ENCODE measurements at regions not wholly inside any gene's neighbourhood (a gene's known extent, or its start where the extent isn't known, plus 50 kb on each side); places are given as distances from the start of the nearest gene placed in this dataset.

GRCh38 chr2:128996078-128996477, 677.4 kb upstream of the HS6ST1 start:
- H3K9ac ChIP-seq (ENCODE audit: low read depth in 1 of 2, low read length in 2 of 2), result no peak overlapping the region

DNA sequence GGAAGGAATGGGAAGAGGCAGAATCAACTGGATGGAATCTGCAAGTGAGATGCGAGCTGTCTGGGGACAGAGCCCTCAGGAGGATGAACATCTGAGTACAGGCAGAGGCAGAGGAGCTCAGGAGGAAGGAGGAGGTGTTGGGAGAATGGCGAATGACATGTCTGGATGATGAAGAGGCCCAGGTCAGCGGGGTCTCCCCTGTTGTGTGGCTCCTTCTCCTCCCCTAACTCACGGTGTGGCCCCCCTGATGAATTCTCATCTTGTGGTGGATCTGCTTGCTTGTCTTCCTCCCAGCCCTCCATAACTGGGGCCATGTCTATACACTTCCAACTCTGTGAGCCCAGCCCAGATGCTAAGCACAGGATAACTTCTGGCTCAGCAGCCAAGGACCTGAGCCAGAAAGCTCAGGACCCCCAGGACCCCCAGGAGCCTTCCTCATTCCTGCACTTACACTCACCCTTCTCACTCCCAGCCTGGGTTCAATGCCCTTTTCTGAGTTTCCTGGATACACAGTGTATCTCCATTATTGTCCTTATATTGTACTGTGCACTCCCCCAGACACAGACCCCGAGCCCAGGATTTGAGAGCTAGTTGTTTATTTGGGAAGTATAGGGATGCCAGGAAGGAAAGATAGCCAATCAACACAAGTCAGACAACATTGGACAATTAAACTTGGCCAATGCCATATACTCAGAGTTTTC, 678.6 kb upstream of the HS6ST1 start:
- WGBS, result 79% methylated on average over 5 of the region's 5 CpGs
- H3K9ac ChIP-seq (ENCODE audit: low read depth in 1 of 2, low read length in 2 of 2), result no peak overlapping the region
- no peaks in the 10 kb centered on the region for H3K4me1 ChIP-seq (ENCODE audit: control insufficient read depth in 4 of 4, insufficient read depth in 4 of 4, low read length in 3 of 4)
- no peak overlapping the region for H3K27ac ChIP-seq (ENCODE audit: low read depth in 1 of 2, low read length in 2 of 2)
- no peaks in the 10 kb centered on the region for H3K27me3 ChIP-seq (ENCODE audit: control insufficient read depth in 4 of 4, insufficient read depth in 4 of 4, low read length in 3 of 4)
- no peak for DNase-seq (ENCODE audit: low spot score)
- H3K9me3 ChIP-seq (ENCODE audit: control insufficient read depth in 4 of 4, low read length in 3 of 4), result no peaks in the 10 kb centered on the region
- no peaks in the 10 kb centered on the region for H3K36me3 ChIP-seq (ENCODE audit: control insufficient read depth in 4 of 4, insufficient read depth in 3 of 4, low read depth in 1 of 4, low read length in 3 of 4)
- TF ChIP-seq NR2F2 (IDR thresholded peaks at IDR 0.05), result no peak
- TF ChIP-seq EGR1 (IDR thresholded peaks at IDR 0.05; ENCODE audit: low read depth in 2 of 2), result no peak
- TF ChIP-seq GABPA (IDR thresholded peaks at IDR 0.05 in 1 of 2, conservative IDR thresholded peaks at IDR 0.05 in 1 of 2), result no peak
- H3K4me3 ChIP-seq (ENCODE audit: low read depth in 1 of 3, low read length in 3 of 3), result no peak overlapping the region

More at GRCh38 chr2:128996078-128996477, 677.4 kb upstream of the HS6ST1 start:
- Histone ChIP-seq H3K27me3 (ENCODE audit: control insufficient read depth in 4 of 4, insufficient read depth in 4 of 4, low read length in 3 of 4) (no peaks in the 10 kb centered on the region), H3K4me3 (ENCODE audit: low read depth in 1 of 3, low read length in 3 of 3) (no peak overlapping the region), H3K4me1 (ENCODE audit: control insufficient read depth in 4 of 4, insufficient read depth in 4 of 4, low read length in 3 of 4) (no peaks in the 10 kb centered on the region), H3K9me3 (ENCODE audit: control insufficient read depth in 4 of 4, low read length in 3 of 4) (peaks cover 0 to 2% (median 0%) of the 10 kb centered on the region in 4 donors), H3K36me3 (ENCODE audit: control insufficient read depth in 4 of 4, insufficient read depth in 3 of 4, low read depth in 1 of 4, low read length in 3 of 4) (no peaks in the 10 kb centered on the region), H3K27ac (ENCODE audit: low read depth in 1 of 2, low read length in 2 of 2) (no peak overlapping the region)
- 67% methylated on average over 4 of the region's 4 CpGs for WGBS
- TF ChIP-seq SP1 (IDR thresholded peaks at IDR 0.05), result no peak
- no peak for TF ChIP-seq RAD21 (IDR thresholded peaks at IDR 0.05)
- no peak for TF ChIP-seq JUND (IDR thresholded peaks at IDR 0.05)
- no peak for TF ChIP-seq FOXA1 (IDR thresholded peaks at IDR 0.05)
- no peak for TF ChIP-seq RXRA (IDR thresholded peaks at IDR 0.05)
- TF ChIP-seq HNF4G (IDR thresholded peaks at IDR 0.05), result no peak
- no peak for TF ChIP-seq HNF4A (conservative IDR thresholded peaks at IDR 0.05)
- TF ChIP-seq TAF1 (conservative IDR thresholded peaks at IDR 0.05), result no peak
- no peak for TF ChIP-seq MAX (IDR thresholded peaks at IDR 0.05)
- no peak for TF ChIP-seq REST (IDR thresholded peaks at IDR 0.05)
- no peak for TF ChIP-seq YY1 (IDR thresholded peaks at IDR 0.05)
- TF ChIP-seq EGR1 (IDR thresholded peaks at IDR 0.05; ENCODE audit: low read depth in 2 of 2), result no peak
- TF ChIP-seq FOXA2 (IDR thresholded peaks at IDR 0.05), result no peak
- TF ChIP-seq, protein P1, sequence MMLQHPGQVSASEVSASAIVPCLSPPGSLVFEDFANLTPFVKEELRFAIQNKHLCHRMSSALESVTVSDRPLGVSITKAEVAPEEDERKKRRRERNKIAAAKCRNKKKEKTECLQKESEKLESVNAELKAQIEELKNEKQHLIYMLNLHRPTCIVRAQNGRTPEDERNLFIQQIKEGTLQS (IDR thresholded peaks at IDR 0.05), result no peak
- no peak for DNase-seq (ENCODE audit: low spot score)

- WGBS, result 75% methylated on average over 5 of the region's 5 CpGs
- Histone ChIP-seq H3K36me3 (ENCODE audit: control insufficient read depth in 4 of 4, insufficient read depth in 3 of 4, low read depth in 1 of 4, low read length in 3 of 4) (no peaks in the 10 kb centered on the region), H3K9me3 (ENCODE audit: control insufficient read depth in 4 of 4, low read length in 3 of 4) (no peaks in the 10 kb centered on the region), H3K9ac (ENCODE audit: low read depth in 1 of 2, low read length in 2 of 2) (no peak overlapping the region), H3K4me1 (ENCODE audit: control insufficient read depth in 4 of 4, insufficient read depth in 4 of 4, low read length in 3 of 4) (no peaks in the 10 kb centered on the region), H3K4me3 (ENCODE audit: low read depth in 1 of 3, low read length in 3 of 3) (no peak overlapping the region), H3K27ac (ENCODE audit: low read depth in 1 of 2, low read length in 2 of 2) (no peak overlapping the region), H3K27me3 (ENCODE audit: control insufficient read depth in 4 of 4, insufficient read depth in 4 of 4, low read length in 3 of 4) (no peaks in the 10 kb centered on the region)
- DNase-seq (ENCODE audit: low spot score), result no peak
- TF ChIP-seq FOXA1 (IDR thresholded peaks at IDR 0.05), result no peak
- TF ChIP-seq, protein P2, sequence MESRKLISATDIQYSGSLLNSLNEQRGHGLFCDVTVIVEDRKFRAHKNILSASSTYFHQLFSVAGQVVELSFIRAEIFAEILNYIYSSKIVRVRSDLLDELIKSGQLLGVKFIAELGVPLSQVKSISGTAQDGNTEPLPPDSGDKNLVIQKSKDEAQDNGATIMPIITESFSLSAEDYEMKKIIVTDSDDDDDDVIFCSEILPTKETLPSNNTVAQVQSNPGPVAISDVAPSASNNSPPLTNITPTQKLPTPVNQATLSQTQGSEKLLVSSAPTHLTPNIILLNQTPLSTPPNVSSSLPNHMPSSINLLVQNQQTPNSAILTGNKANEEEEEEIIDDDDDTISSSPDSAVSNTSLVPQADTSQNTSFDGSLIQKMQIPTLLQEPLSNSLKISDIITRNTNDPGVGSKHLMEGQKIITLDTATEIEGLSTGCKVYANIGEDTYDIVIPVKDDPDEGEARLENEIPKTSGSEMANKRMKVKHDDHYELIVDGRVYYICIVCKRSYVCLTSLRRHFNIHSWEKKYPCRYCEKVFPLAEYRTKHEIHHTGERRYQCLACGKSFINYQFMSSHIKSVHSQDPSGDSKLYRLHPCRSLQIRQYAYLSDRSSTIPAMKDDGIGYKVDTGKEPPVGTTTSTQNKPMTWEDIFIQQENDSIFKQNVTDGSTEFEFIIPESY (IDR thresholded peaks at IDR 0.05), result no peak
- no peak for TF ChIP-seq TAF1 (conservative IDR thresholded peaks at IDR 0.05)
- no peak for TF ChIP-seq MAX (IDR thresholded peaks at IDR 0.05)
- no peak for TF ChIP-seq NR2F2 (IDR thresholded peaks at IDR 0.05)
- TF ChIP-seq RXRA (IDR thresholded peaks at IDR 0.05), result no peak
- TF ChIP-seq, protein P1 (IDR thresholded peaks at IDR 0.05), result no peak
- TF ChIP-seq GABPA (IDR thresholded peaks at IDR 0.05 in 1 of 2, conservative IDR thresholded peaks at IDR 0.05 in 1 of 2), result no peak
- TF ChIP-seq, protein P3, sequence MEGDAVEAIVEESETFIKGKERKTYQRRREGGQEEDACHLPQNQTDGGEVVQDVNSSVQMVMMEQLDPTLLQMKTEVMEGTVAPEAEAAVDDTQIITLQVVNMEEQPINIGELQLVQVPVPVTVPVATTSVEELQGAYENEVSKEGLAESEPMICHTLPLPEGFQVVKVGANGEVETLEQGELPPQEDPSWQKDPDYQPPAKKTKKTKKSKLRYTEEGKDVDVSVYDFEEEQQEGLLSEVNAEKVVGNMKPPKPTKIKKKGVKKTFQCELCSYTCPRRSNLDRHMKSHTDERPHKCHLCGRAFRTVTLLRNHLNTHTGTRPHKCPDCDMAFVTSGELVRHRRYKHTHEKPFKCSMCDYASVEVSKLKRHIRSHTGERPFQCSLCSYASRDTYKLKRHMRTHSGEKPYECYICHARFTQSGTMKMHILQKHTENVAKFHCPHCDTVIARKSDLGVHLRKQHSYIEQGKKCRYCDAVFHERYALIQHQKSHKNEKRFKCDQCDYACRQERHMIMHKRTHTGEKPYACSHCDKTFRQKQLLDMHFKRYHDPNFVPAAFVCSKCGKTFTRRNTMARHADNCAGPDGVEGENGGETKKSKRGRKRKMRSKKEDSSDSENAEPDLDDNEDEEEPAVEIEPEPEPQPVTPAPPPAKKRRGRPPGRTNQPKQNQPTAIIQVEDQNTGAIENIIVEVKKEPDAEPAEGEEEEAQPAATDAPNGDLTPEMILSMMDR (IDR thresholded peaks at IDR 0.05; ENCODE audit: low read depth, low read length, missing input control), result no peak
- no peak for TF ChIP-seq EGR1 (IDR thresholded peaks at IDR 0.05; ENCODE audit: low read depth in 2 of 2)
- TF ChIP-seq JUND (IDR thresholded peaks at IDR 0.05), result no peak
Observed at GRCh38 chr2:129001926-129002325, 683.3 kb upstream of the HS6ST1 start.

Measured in liver (tissue), 8 donors.